ENCODE measurements at regions not wholly inside any gene's neighbourhood (a gene's known extent, or its start where the extent isn't known, plus 50 kb on each side); places are given as distances from the start of the nearest gene placed in this dataset.

- no peak overlapping the region for H3K27ac Mint-ChIP-seq
- no peaks in the 10 kb centered on the region for H3K4me1 Mint-ChIP-seq (ENCODE audit: low read depth)
- ChIA-PET CTCF (no interaction called here), POLR2A (no interaction called here)
- peaks cover 6% of the 10 kb centered on the region for H3K9me3 Mint-ChIP-seq (ENCODE audit: insufficient read depth)
- H3K27me3 Mint-ChIP-seq (ENCODE audit: low read depth) = no peaks in the 10 kb centered on the region
- no peak overlapping the region for H3K4me3 Mint-ChIP-seq
- no peak for DNase-seq
- no peak for ATAC-seq
- H3K36me3 Mint-ChIP-seq (ENCODE audit: low read depth) = no peaks in the 10 kb centered on the region
These were observed 111.2 kb upstream of the KIAA1217 start for GRCh38 chr10:24097751-24098207.

DNA sequence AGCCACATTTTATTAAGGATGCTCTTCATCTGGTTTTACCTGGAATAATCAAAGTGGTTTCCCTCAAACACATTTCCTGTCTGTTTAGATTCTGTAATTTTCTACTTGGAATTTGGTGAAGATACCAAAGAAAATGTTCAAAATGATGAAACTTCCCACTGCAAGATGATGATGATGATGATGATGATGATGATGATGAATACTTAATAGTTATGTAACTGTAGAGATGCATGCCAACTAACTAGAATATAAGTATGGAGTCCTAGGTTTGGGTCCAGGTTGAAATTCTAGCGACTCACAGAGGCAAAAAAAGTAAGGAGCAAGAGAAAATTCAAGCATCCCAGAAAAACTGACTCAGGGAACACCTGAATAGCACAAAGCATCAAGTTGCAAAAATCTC lies 104.0 kb upstream of the KIAA1217 start:
- POLR2A ChIA-PET = no interaction called here
- Mint-ChIP-seq H3K4me3 (no peak overlapping the region), H3K36me3 (ENCODE audit: low read depth) (no peaks in the 10 kb centered on the region), H3K9me3 (ENCODE audit: insufficient read depth) (no peaks in the 10 kb centered on the region), H3K4me1 (ENCODE audit: low read depth) (no peaks in the 10 kb centered on the region), H3K27me3 (ENCODE audit: low read depth) (no peaks in the 10 kb centered on the region), H3K27ac (no peak overlapping the region)
- ATAC-seq (no peak), DNase-seq (no peak)
- CTCF ChIA-PET = no interaction called here

DNA sequence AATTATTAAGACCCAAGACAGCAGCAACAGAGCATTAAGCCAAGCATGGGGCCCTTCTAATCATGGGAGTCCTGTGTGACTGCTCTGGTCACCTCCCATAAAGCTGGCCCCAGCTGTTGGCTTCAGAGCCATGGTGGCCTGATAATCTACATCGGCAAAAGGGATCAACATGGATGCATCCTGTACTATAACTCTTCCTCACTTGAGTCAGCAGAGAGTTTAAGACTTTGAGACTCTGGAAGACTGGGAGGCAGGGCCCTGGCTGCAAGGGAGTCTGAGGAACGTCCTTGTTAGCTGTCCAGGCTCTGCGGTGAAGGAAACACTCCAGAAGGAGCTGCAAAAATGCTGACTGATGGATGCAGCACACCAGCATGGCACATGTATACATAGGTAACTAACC lies 95.0 kb upstream of the KIAA1217 start:
- Mint-ChIP-seq H3K27me3 (ENCODE audit: low read depth) (no peaks in the 10 kb centered on the region), H3K27ac (no peak overlapping the region), H3K9me3 (ENCODE audit: insufficient read depth) (no peaks in the 10 kb centered on the region), H3K36me3 (ENCODE audit: low read depth) (no peaks in the 10 kb centered on the region), H3K4me3 (no peak overlapping the region), H3K4me1 (ENCODE audit: low read depth) (no peaks in the 10 kb centered on the region)
- DNase-seq (no peak), ATAC-seq (no peak)
- CTCF ChIA-PET = no interaction called here
- POLR2A ChIA-PET = no interaction called here

DNA sequence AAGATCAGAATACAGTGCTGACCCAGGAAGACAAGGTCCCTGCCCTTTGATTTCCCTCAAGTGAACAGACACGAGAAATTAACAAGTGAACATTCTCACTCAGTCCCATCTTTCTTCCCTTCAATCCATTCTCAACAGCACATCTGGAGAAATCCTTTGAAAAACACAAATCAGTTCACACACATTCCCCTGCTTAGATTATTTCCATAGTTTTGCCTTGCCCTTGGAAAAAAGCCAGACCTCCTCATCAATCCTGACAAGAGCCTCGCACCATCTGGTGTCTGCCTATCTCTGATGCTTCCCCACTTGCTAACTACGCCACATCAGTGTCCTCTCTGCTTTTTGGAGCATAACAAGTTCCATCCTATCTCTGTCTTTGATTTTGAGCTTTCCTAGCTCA lies 94.4 kb upstream of the KIAA1217 start:
- no peak for DNase-seq
- no peaks in the 10 kb centered on the region for H3K27me3 Mint-ChIP-seq (ENCODE audit: low read depth)
- ATAC-seq = no peak
- ChIA-PET POLR2A (no interaction called here), CTCF (no interaction called here)
- no peak overlapping the region for H3K27ac Mint-ChIP-seq
- no peak overlapping the region for H3K4me3 Mint-ChIP-seq
- no peaks in the 10 kb centered on the region for H3K36me3 Mint-ChIP-seq (ENCODE audit: low read depth)
- H3K9me3 Mint-ChIP-seq (ENCODE audit: insufficient read depth) = no peaks in the 10 kb centered on the region
- H3K4me1 Mint-ChIP-seq (ENCODE audit: low read depth) = no peaks in the 10 kb centered on the region

GRCh38 chr10:24115403-24115802 lies 93.5 kb upstream of the KIAA1217 start:
- H3K4me1 Mint-ChIP-seq (ENCODE audit: low read depth) = no peaks in the 10 kb centered on the region
- DNase-seq = no peak
- POLR2A ChIA-PET = no interaction called here
- H3K4me3 Mint-ChIP-seq = no peak overlapping the region
- H3K9me3 Mint-ChIP-seq (ENCODE audit: insufficient read depth) = no peaks in the 10 kb centered on the region
- ATAC-seq = no peak
- no peaks in the 10 kb centered on the region for H3K36me3 Mint-ChIP-seq (ENCODE audit: low read depth)
- H3K27ac Mint-ChIP-seq = no peak overlapping the region
- H3K27me3 Mint-ChIP-seq (ENCODE audit: low read depth) = no peaks in the 10 kb centered on the region
- CTCF ChIA-PET = no interaction called here

DNA sequence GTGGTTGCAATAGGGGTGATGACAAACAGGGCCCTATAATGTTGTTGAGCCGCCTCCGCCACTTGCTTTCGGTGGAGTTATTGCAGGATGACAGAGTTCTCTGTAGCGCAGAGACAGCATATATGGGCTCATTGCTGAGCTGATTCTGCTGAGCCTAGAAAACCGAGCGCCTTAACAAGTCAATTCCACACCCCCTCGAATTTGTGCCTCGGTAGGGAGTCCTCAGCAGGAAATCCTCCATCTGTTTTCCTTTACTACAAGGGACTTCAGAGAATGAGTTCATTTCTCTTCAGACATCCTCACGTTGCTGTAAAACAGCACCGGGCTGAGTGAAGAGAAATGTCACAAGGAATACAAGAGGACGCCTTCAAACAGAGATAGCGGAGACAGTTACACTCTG lies 90.7 kb upstream of the KIAA1217 start:
- DNase-seq = no peak
- CTCF ChIA-PET = no interaction called here
- no peaks in the 10 kb centered on the region for H3K4me1 Mint-ChIP-seq (ENCODE audit: low read depth)
- no peak for ATAC-seq
- no peak overlapping the region for H3K4me3 Mint-ChIP-seq
- H3K27me3 Mint-ChIP-seq (ENCODE audit: low read depth) = no peaks in the 10 kb centered on the region
- POLR2A ChIA-PET = no interaction called here
- no peak overlapping the region for H3K27ac Mint-ChIP-seq
- no peaks in the 10 kb centered on the region for H3K9me3 Mint-ChIP-seq (ENCODE audit: insufficient read depth)
- no peaks in the 10 kb centered on the region for H3K36me3 Mint-ChIP-seq (ENCODE audit: low read depth)

GRCh38 chr10:24119896-24120295 lies 89.0 kb upstream of the KIAA1217 start:
- H3K27me3 Mint-ChIP-seq (ENCODE audit: low read depth) = no peaks in the 10 kb centered on the region

GRCh38 chr10:24120646-24121045 lies 88.3 kb upstream of the KIAA1217 start:
- no peak for ATAC-seq

More at GRCh38 chr10:24119896-24120295, 89.0 kb upstream of the KIAA1217 start:
- H3K27ac Mint-ChIP-seq = no peak overlapping the region
- no peak overlapping the region for H3K4me3 Mint-ChIP-seq
- no peak for DNase-seq
- ChIA-PET CTCF (no interaction called here), POLR2A (no interaction called here)
- H3K36me3 Mint-ChIP-seq (ENCODE audit: low read depth) = no peaks in the 10 kb centered on the region
- H3K4me1 Mint-ChIP-seq (ENCODE audit: low read depth) = no peaks in the 10 kb centered on the region
- ATAC-seq = no peak
- no peaks in the 10 kb centered on the region for H3K9me3 Mint-ChIP-seq (ENCODE audit: insufficient read depth)

DNA sequence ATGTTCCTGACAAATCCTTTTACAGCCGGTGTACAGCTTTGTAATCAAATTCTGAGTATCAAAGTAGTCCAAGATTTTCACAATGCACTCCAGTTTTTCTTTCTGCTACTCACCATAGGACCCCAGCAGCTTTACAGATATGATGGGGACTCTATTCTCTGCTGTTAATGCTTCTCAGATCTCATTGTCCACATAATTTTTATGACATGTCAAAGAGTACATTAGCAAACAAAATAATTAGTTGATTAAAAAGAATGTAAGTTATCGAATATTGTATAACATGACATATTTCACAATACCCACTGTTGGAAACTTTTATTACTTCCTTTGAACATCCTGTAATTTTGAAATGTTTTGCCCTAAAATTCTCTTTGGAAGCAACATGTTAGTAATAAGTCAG lies 81.4 kb upstream of the KIAA1217 start:
- no peaks in the 10 kb centered on the region for H3K36me3 Mint-ChIP-seq (ENCODE audit: low read depth)
- H3K4me1 Mint-ChIP-seq (ENCODE audit: low read depth) = no peaks in the 10 kb centered on the region
- POLR2A ChIA-PET = no interaction called here
- H3K27me3 Mint-ChIP-seq (ENCODE audit: low read depth) = no peaks in the 10 kb centered on the region
- CTCF ChIA-PET = no interaction called here
- H3K4me3 Mint-ChIP-seq = no peak overlapping the region
- DNase-seq (no peak), ATAC-seq (no peak)
- no peak overlapping the region for H3K27ac Mint-ChIP-seq
- no peaks in the 10 kb centered on the region for H3K9me3 Mint-ChIP-seq (ENCODE audit: insufficient read depth)

More at GRCh38 chr10:24120646-24121045, 88.3 kb upstream of the KIAA1217 start:
- POLR2A ChIA-PET = no interaction called here
- H3K9me3 Mint-ChIP-seq (ENCODE audit: insufficient read depth) = no peaks in the 10 kb centered on the region
- no peak overlapping the region for H3K27ac Mint-ChIP-seq
- H3K4me3 Mint-ChIP-seq = no peak overlapping the region
- no peaks in the 10 kb centered on the region for H3K27me3 Mint-ChIP-seq (ENCODE audit: low read depth)
- CTCF ChIA-PET = no interaction called here
- H3K4me1 Mint-ChIP-seq (ENCODE audit: low read depth) = no peaks in the 10 kb centered on the region
- DNase-seq = no peak
- no peaks in the 10 kb centered on the region for H3K36me3 Mint-ChIP-seq (ENCODE audit: low read depth)

DNA sequence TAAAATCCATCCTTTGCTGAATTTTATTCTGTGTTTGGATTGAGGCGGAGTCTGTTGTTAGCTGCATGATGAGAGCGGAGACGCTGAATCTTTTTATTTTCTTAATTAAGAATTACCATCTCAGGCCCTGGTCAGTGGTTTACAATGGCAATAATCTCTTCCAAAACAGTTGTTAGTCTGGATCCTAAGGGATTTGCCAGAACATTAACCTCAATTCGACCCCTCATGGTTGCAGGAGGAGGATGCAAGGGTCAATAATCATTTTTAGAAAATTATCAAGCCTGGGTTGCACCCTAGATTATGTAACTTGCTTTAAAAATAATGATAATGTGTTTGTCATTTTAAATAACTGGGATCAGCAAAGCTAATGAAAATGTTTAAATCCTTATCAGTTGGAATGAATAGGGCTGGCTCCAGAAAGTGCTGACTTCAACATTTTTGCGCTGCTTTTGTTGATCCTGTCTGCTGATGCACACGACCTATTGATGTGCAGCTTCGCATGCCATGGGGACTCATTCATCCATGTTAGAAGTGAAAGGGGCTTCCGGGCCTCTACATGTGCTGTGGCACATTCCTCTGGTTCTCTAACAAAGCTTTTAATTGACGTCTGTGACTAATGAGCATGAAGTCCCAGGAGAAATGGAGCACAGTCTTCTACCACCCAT lies 80.7 kb upstream of the KIAA1217 start:
- POLR2A ChIA-PET = no interaction called here
- no peak for ATAC-seq
- no peak overlapping the region for H3K27ac Mint-ChIP-seq
- H3K9me3 Mint-ChIP-seq (ENCODE audit: insufficient read depth) = no peaks in the 10 kb centered on the region
- no peaks in the 10 kb centered on the region for H3K4me1 Mint-ChIP-seq (ENCODE audit: low read depth)
- H3K4me3 Mint-ChIP-seq = no peak overlapping the region
- no peak for DNase-seq
- CTCF ChIA-PET = no interaction called here
- H3K36me3 Mint-ChIP-seq (ENCODE audit: low read depth) = no peaks in the 10 kb centered on the region
- H3K27me3 Mint-ChIP-seq (ENCODE audit: low read depth) = no peaks in the 10 kb centered on the region

GRCh38 chr10:24132741-24133140 lies 76.2 kb upstream of the KIAA1217 start:
- DNase-seq = no peak
- ChIA-PET POLR2A (no interaction called here), CTCF (no interaction called here)
- H3K36me3 Mint-ChIP-seq (ENCODE audit: low read depth) = no peaks in the 10 kb centered on the region
- no peaks in the 10 kb centered on the region for H3K27me3 Mint-ChIP-seq (ENCODE audit: low read depth)
- H3K9me3 Mint-ChIP-seq (ENCODE audit: insufficient read depth) = no peaks in the 10 kb centered on the region
- H3K27ac Mint-ChIP-seq = no peak overlapping the region
- H3K4me1 Mint-ChIP-seq (ENCODE audit: low read depth) = no peaks in the 10 kb centered on the region
- no peak overlapping the region for H3K4me3 Mint-ChIP-seq
- no peak for ATAC-seq

DNA sequence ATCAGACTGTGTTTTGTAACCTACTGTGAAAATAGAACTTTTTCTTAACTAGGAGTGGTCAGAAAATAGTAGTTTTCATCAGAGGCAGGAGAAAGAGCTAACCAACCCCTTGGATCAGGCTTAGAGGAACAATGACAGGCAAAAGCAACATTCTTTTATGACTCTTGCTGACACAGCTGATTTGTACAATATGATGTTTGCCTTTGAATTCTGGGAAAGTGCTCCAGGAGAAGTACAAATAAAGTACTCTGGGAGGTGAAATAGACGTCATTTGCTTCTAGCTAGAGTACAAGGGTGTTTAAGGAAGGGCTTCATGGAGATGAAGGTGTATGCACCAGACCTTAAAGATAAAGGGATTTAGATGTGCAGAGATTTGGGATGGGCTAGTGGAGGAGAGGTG lies 75.1 kb upstream of the KIAA1217 start:
- no peak overlapping the region for H3K4me3 Mint-ChIP-seq

GRCh38 chr10:24136070-24136469 lies 72.9 kb upstream of the KIAA1217 start:
- H3K4me3 Mint-ChIP-seq = no peak overlapping the region
- ATAC-seq (no peak), DNase-seq (no peak)
- no peaks in the 10 kb centered on the region for H3K4me1 Mint-ChIP-seq (ENCODE audit: low read depth)
- ChIA-PET CTCF (no interaction called here), POLR2A (no interaction called here)
- H3K36me3 Mint-ChIP-seq (ENCODE audit: low read depth) = no peaks in the 10 kb centered on the region
- no peaks in the 10 kb centered on the region for H3K9me3 Mint-ChIP-seq (ENCODE audit: insufficient read depth)
- no peaks in the 10 kb centered on the region for H3K27me3 Mint-ChIP-seq (ENCODE audit: low read depth)
- H3K27ac Mint-ChIP-seq = no peak overlapping the region

More for the DNA sequence above, 75.1 kb upstream of the KIAA1217 start:
- no peaks in the 10 kb centered on the region for H3K36me3 Mint-ChIP-seq (ENCODE audit: low read depth)
- H3K9me3 Mint-ChIP-seq (ENCODE audit: insufficient read depth) = no peaks in the 10 kb centered on the region
- ChIA-PET POLR2A (no interaction called here), CTCF (no interaction called here)
- DNase-seq = no peak
- no peak for ATAC-seq
- no peaks in the 10 kb centered on the region for H3K27me3 Mint-ChIP-seq (ENCODE audit: low read depth)
- no peak overlapping the region for H3K27ac Mint-ChIP-seq
- no peaks in the 10 kb centered on the region for H3K4me1 Mint-ChIP-seq (ENCODE audit: low read depth)
